DND-41 (cell line): ENCODE measurements at regions not wholly inside any gene's neighbourhood (a gene's known extent, or its start where the extent isn't known, plus 50 kb on each side); places are given as distances from the start of the nearest gene placed in this dataset.

Experiments used
- ATAC-seq: fragments of 200-7000 bp; cut with Tn5 transposase; 3 replicates; pipeline ENCODE4 v1.9.1; 2021; ENCODE audit warnings: low read depth; ENCODE audit not compliant: insufficient read depth
- DNase-seq: peaks from one replicate; pipeline ENCODE4 v3.0.0-alpha.2; 2020
- H2AFZ ChIP-seq: 2 replicates; pipeline ENCODE4 v1.6.0; 2012; ENCODE audit warnings: low read depth, low read length
- H3K27ac ChIP-seq: 2 replicates; pipeline ENCODE4 v1.5.1; 2012; ENCODE audit warnings: low read length, inconsistent platforms
- H3K27me3 ChIP-seq: fragments of 200-600 bp; sonication (generic); 2 replicates; pipeline ENCODE4 v1.6.0; 2012; ENCODE audit warnings: low read length, mild to moderate bottlenecking, inconsistent platforms; ENCODE audit not compliant: insufficient read depth, poor library complexity
- H3K36me3 ChIP-seq: 2 replicates; pipeline ENCODE4 v1.5.1; 2012; ENCODE audit warnings: low read length, inconsistent platforms; ENCODE audit not compliant: insufficient read depth
- H3K4me1 ChIP-seq: 2 replicates; pipeline ENCODE4 v1.5.1; 2012; ENCODE audit warnings: mild to moderate bottlenecking, low read length; ENCODE audit not compliant: insufficient read depth
- H3K4me2 ChIP-seq: 2 replicates; pipeline ENCODE4 v1.6.0; 2012; ENCODE audit warnings: mild to moderate bottlenecking, moderate library complexity, low read length, inconsistent platforms; ENCODE audit not compliant: insufficient read depth
- H3K4me3 ChIP-seq, 2 experiments: fragments of 200-600 bp in 1 of 2; shearing (Covaris generic) in 1 of 2; 2 replicates each; pipeline ENCODE4 v1.5.1; 2012 to 2016; ENCODE audit warnings: inconsistent platforms in 2 of 2, low read length in 2 of 2, mild to moderate bottlenecking in 2 of 2, low read depth in 1 of 2, moderate library complexity in 1 of 2
- H3K79me2 ChIP-seq: 2 replicates; pipeline ENCODE4 v1.6.0; 2012; ENCODE audit warnings: low read length, inconsistent platforms; ENCODE audit not compliant: insufficient read depth
- H3K9ac ChIP-seq: 2 replicates; pipeline ENCODE4 v1.6.0; 2012; ENCODE audit warnings: low read depth, mild to moderate bottlenecking, inconsistent platforms, low read length, moderate library complexity
- H3K9me3 ChIP-seq: 2 replicates; pipeline ENCODE4 v1.5.1; 2012; ENCODE audit warnings: low read length, moderate library complexity, mild to moderate bottlenecking, inconsistent platforms; ENCODE audit not compliant: insufficient read depth, severe bottlenecking
- H4K20me1 ChIP-seq: 2 replicates; pipeline ENCODE4 v1.6.0; 2012; ENCODE audit warnings: low read length; ENCODE audit not compliant: insufficient read depth
- EZH2 ChIP-seq: IDR thresholded peaks from 3 replicates; pipeline ENCODE4 v1.6.1; 2012; ENCODE audit warnings: borderline replicate concordance, low read depth, mild to moderate bottlenecking, moderate library complexity, low read length, inconsistent platforms; ENCODE audit not compliant: severe bottlenecking
- TF ChIP-seq, protein P1 (sequence below): IDR thresholded peaks from 2 replicates; pipeline ENCODE4 v1.5.1; 2012; ENCODE audit warnings: borderline replicate concordance, low read length, moderate library complexity, mild to moderate bottlenecking; ENCODE audit not compliant: poor library complexity, severe bottlenecking; ENCODE audit errors: extremely low read depth

DNA sequence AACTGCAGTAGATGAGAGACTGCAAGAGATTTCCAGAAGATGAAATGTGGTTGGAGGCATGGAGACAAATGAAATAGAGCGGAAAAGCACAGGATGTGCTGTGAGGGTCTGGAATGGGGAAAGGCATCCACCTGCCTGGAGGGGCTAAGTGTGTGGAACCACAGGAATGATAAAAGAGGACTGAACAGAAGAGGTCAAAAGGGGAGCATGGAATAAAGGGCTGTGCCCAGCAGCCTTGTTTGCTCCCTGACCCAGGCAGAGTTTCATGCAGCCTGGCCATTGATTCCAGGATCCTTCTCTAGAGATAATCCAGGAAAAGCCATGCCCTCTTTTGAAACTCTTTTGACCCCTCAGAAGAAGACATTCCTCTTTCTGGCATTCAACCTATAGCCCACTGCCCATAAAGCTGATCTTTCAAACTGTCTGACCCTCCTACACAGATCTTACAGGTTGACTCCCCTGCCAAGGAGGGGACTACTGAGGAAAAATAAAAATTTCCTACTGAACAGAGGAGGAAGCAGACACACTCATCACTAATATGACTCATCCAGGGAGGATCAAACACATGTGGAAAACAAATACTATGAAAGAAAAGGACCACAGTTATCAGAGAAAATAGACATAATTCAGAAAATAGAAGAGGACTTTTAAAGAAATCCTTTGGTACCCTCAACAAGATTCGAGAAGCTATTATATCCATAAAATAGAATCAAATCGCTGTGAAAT lies 273.5 kb upstream of the PCSK5 start:
- DNase-seq (no peak), ATAC-seq (no peak)
- H2AFZ ChIP-seq = no peak overlapping the region
- no peak overlapping the region for H3K4me3 ChIP-seq
- no peaks in the 10 kb centered on the region for H3K4me1 ChIP-seq
- H4K20me1 ChIP-seq = no peaks in the 10 kb centered on the region
- peaks cover 3% of the 10 kb centered on the region for H3K27me3 ChIP-seq
- no peak overlapping the region for H3K27ac ChIP-seq
- no peak overlapping the region for H3K9ac ChIP-seq
- H3K36me3 ChIP-seq = no peaks in the 10 kb centered on the region
- TF ChIP-seq EZH2 = no peak
- TF ChIP-seq, protein P1, sequence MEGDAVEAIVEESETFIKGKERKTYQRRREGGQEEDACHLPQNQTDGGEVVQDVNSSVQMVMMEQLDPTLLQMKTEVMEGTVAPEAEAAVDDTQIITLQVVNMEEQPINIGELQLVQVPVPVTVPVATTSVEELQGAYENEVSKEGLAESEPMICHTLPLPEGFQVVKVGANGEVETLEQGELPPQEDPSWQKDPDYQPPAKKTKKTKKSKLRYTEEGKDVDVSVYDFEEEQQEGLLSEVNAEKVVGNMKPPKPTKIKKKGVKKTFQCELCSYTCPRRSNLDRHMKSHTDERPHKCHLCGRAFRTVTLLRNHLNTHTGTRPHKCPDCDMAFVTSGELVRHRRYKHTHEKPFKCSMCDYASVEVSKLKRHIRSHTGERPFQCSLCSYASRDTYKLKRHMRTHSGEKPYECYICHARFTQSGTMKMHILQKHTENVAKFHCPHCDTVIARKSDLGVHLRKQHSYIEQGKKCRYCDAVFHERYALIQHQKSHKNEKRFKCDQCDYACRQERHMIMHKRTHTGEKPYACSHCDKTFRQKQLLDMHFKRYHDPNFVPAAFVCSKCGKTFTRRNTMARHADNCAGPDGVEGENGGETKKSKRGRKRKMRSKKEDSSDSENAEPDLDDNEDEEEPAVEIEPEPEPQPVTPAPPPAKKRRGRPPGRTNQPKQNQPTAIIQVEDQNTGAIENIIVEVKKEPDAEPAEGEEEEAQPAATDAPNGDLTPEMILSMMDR = no peak
- no peaks in the 10 kb centered on the region for H3K79me2 ChIP-seq
- no peak overlapping the region for H3K4me2 ChIP-seq
- no peaks in the 10 kb centered on the region for H3K9me3 ChIP-seq

- TF ChIP-seq, protein P1 = no peak
- TF ChIP-seq EZH2 = no peak
- H3K27ac ChIP-seq = no peak overlapping the region
- H3K79me2 ChIP-seq = no peaks in the 10 kb centered on the region
- no peaks in the 10 kb centered on the region for H3K4me1 ChIP-seq
- no peak overlapping the region for H3K4me3 ChIP-seq
- DNase-seq (no peak), ATAC-seq (no peak)
- H4K20me1 ChIP-seq = no peaks in the 10 kb centered on the region
- H2AFZ ChIP-seq = no peak overlapping the region
- H3K9ac ChIP-seq = no peak overlapping the region
- no peak overlapping the region for H3K4me2 ChIP-seq
- H3K9me3 ChIP-seq = no peaks in the 10 kb centered on the region
- no peaks in the 10 kb centered on the region for H3K27me3 ChIP-seq
- H3K36me3 ChIP-seq = no peaks in the 10 kb centered on the region
Observed at GRCh38 chr9:75623462-75623861, 267.0 kb upstream of the PCSK5 start.

DNA sequence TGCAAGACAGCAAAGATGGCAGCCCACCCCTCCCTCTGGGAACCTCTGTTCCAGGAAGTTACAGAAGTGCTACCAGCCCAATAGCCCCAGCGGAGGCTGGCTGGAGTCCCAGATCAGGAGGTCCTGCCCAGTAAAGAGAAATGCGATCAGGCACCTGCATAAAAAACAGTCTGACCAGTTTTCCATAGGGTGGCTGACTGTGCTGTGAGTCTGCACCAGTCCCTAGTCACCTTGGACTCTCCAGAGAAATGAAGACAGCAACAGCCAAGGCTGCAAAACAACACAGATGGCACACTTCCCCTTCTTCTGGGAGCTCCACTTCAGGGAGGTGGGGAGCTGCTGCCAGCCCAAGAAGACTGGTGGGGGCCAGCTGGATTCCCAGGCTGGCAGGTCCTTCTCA lies 265.5 kb upstream of the PCSK5 start:
- Histone ChIP-seq H3K9ac (no peak overlapping the region), H3K4me1 (no peaks in the 10 kb centered on the region), H2AFZ (no peak overlapping the region), H3K79me2 (no peaks in the 10 kb centered on the region), H3K27me3 (no peaks in the 10 kb centered on the region), H3K9me3 (no peaks in the 10 kb centered on the region), H3K4me3 (no peak overlapping the region), H3K36me3 (no peaks in the 10 kb centered on the region), H3K4me2 (no peak overlapping the region), H4K20me1 (no peaks in the 10 kb centered on the region), H3K27ac (no peak overlapping the region)
- DNase-seq (no peak), ATAC-seq (no peak)
- no peak for TF ChIP-seq EZH2
- TF ChIP-seq, protein P1 = no peak
